ENCODE measurements at regions not wholly inside any gene's neighbourhood (a gene's known extent, or its start where the extent isn't known, plus 50 kb on each side); places are given as distances from the start of the nearest gene placed in this dataset.
"Not testable (repeated sequence)": the region's sequence is repeated elsewhere in the genome, so short reads cannot be mapped to it uniquely, and the experiment has no call there.

DNA sequence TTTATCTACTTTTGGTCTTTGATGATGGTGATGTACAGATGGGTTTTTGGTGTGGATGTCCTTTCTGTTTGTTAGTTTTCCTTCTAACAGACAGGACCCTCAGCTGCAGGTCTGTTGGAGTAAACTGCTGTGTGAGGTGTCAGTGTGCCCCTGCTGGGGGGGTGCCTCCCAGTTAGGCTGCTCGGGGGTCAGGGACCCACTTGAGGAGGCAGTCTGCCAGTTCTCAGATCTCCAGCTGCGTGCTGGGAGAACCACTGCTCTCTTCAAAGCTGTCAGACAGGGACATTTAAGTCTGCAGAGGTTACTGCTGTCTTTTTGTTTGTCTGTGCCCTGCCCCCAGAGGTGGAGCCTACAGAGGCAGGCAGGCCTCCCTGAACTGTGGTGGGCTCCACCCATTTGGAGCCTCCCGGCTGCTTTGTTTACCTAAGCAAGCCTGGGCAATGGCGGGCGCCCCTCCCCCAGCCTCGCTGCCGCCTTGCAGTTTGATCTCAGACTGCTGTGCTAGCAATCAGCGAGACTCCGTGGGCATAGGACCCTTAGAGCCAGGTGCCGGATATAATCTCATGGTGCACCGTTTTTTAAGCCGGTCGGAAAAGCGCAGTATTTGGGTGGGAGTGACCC is 433.7 kb downstream of the CCSER2 start:
- DNase-seq (ENCODE audit: low read depth); in situ Hi-C loops (cut with HindIII; ENCODE audit: low pct_unique_long_range_greater_than_20kb, low sequenced_read_pairs): not testable (repeated sequence)

DNA sequence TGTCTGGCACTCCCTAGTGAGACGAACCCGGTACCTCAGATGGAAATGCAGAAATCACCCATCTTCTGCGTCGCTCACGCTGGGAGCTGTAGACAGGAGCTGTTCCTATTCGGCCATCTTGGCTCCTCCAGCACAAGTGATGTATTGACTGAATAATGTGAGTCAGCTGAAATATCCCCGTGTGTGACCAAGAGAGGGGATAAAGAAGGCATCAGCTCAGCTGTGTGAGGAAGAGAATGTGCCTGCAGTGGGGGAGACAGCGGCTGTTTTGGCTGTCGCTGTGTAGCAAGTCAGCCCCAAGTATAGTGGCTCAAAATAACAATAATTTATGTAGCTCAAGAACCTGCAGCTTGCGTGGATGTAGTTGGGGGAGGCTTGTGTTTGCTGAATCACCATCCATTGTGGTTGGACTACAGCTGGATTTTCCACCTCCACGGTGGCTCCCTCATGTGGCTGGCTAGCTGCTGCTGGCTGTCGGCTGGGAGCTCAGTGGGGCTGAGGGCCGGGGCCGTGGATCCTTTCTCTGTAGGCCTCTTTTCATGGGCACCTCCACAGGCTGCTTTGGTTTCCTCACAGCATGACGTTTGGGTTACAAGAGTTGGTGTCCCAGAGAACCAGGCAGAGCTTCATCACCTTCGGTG is 434.5 kb downstream of the CCSER2 start:
- in situ Hi-C loops (cut with HindIII; ENCODE audit: low pct_unique_long_range_greater_than_20kb, low sequenced_read_pairs), result no loop called here
- no peak for DNase-seq (ENCODE audit: low read depth)

DNA sequence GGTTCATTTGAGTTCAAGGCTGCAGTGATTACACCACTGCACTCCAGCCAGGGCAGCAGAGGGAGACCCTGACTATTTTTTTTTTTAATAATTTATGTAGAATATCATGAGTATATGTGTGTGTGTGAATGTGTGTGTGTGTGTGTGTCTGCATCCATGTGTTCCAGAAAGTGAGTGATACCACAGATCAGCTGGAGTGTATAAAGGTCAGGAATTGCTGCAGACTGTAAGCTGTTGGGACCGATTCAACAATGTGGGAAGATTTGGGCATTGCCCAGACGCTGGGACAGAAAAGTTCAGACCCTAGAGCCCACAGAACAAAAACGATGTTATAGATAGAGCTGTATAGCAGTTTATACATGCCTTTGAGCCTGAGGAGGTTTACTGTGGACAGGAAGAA is 435.6 kb downstream of the CCSER2 start:
- in situ Hi-C loops (cut with HindIII; ENCODE audit: low pct_unique_long_range_greater_than_20kb, low sequenced_read_pairs), result no loop called here

DNA sequence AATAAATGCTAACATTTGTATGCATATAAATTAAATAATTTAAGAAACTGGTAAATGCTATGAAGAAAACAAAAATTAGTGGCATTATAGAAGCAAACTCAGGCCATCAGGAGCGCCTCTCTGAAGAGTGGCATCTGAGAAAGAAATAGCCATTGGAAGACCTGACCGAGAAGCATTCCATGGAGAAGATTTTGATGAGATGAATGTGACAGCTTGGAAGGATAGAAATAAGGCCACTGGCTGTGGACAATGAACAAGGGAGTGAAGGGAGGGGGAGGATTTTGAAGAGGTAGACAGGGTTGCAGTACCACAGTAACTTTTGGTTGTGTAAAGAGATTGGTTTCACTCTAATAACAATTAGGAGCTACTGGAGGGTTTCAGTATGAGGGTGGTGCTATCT is 436.7 kb downstream of the CCSER2 start:
- in situ Hi-C loops (cut with HindIII; ENCODE audit: low pct_unique_long_range_greater_than_20kb, low sequenced_read_pairs), result no loop called here

More for the DNA sequence above, 435.6 kb downstream of the CCSER2 start:
- DNase-seq (ENCODE audit: low read depth), result no peak

DNA sequence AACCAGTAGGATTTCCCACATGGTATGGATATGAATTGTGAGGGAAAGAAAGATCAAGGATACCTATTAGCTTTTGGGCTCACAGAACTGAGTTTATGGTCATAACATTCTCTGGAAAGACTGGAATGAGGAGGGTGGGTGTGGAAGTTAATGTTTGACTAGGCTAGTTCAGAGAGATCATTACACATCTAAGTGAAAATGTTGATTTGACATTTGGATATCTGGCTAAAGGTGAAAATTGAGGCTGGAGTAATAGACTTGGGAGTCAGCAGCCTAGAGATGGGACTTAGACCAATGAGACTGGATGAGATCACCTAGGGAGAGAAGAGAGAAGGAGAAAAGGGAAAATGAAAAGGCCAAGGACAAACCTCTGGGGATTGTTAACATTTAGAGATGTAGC is 437.3 kb downstream of the CCSER2 start:
- DNase-seq (ENCODE audit: low read depth), result no peak
- in situ Hi-C loops (cut with HindIII; ENCODE audit: low pct_unique_long_range_greater_than_20kb, low sequenced_read_pairs), result no loop called here

More for the DNA sequence above, 436.7 kb downstream of the CCSER2 start:
- DNase-seq (ENCODE audit: low read depth), result no peak

DNA sequence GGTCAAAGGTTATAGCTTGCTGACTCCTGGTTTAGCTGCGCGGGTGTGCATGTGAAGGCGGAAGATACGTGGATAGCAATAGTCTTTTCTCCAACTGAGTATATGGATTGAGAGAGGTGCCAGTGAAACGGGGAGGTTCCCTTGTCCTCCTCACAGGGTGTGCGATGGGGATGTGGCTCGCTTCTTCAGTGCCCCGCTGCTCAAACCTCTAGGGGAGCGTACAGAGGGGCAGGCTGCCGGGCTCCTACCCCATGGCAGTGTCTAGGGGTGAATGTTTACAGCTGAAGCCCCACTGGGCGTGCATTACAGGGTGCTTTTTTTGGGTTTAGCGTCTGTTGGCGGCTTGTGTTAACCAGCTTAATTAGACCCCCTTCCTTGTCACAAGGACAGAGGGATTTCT is 438.5 kb downstream of the CCSER2 start:
- in situ Hi-C loops (cut with HindIII; ENCODE audit: low pct_unique_long_range_greater_than_20kb, low sequenced_read_pairs), result no loop called here
- DNase-seq (ENCODE audit: low read depth), result no peak

DNA sequence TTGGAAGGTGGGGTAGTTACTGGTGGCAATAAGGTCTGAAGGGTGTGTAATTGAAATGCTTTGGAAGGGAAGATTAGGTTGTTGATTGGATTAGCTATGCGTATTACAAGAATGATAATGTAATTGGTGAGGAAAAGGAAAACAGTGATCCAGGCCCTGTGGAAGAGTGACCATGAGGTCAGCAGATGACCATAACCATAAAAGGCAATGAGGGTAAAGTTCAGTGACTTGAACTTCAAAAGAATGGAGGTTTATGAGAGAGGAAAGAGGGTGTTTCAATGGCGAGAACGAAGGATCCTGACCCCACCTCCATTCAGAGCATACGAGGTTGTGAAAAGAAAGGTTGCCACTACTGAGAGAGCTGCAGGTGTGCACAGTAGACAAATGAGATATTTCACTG is 439.7 kb downstream of the CCSER2 start:
- in situ Hi-C loops (cut with HindIII; ENCODE audit: low pct_unique_long_range_greater_than_20kb, low sequenced_read_pairs), result no loop called here
- DNase-seq (ENCODE audit: low read depth), result no peak

DNA sequence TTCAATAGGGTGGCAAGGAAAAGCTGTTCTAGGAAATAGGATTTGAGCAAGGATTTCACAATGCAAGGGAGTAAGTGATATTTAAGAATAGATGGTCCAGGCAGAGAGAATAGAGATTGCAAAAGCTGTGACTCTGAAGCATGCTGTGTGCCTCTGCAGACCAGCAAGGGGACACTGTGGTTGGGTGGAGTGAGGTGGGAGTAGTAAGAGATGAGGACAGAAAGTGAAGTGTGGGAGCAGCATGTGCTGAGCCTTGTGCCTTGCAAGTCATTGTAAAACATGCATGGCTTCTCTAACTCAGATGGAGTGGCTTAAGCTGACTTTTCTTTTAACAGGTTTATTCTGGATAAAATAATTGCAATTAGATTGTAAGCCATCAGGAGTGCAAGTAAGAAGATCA is 442.4 kb downstream of the CCSER2 start:
- in situ Hi-C loops (cut with HindIII; ENCODE audit: low pct_unique_long_range_greater_than_20kb, low sequenced_read_pairs), result no loop called here
- no peak for DNase-seq (ENCODE audit: low read depth)

DNA sequence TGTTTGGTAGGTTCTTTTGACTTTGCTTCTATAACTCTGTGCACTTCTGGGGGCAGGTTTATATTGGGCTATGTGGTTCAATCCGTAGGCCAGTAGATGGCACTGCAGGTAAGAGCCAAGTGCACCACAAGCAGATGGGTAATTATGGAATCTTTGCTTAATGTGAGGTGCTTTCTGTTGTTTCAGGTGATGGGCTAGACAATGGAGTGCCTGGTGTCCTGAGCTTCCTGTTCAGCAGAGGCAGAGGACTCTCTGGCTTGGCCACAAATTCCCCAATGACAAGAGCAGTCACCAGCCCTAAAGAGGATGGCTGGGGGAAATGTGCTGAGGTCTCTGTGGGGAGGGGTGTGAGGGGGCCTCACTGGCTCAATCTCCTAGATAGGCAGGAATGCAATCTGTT is 455.0 kb downstream of the CCSER2 start:
- peak; percentile 16 for DNase-seq (ENCODE audit: low read depth)
- in situ Hi-C loops (cut with HindIII; ENCODE audit: low pct_unique_long_range_greater_than_20kb, low sequenced_read_pairs), result no loop called here

DNA sequence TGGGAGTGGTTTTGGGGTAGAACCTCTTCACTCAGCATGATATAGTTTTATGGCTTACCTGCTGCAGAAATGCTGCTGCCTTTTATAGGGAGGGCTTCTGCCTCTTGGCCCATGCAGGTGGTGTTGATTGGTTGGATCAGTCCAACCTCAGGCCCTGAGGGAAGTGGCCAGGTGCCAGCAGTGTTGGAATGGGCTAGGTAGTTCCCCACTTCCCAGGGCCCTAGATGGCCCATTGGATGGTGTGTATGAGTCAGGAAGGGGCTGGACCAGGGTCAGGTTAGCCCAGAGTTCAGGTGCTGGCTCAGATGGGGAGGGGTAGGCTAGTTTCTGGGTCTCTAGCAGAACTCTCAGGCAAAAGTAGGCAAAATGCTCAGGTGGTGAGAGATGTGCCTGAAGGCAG is 455.5 kb downstream of the CCSER2 start:
- no peak for DNase-seq (ENCODE audit: low read depth)
- in situ Hi-C loops (cut with HindIII; ENCODE audit: low pct_unique_long_range_greater_than_20kb, low sequenced_read_pairs), result no loop called here

DNA sequence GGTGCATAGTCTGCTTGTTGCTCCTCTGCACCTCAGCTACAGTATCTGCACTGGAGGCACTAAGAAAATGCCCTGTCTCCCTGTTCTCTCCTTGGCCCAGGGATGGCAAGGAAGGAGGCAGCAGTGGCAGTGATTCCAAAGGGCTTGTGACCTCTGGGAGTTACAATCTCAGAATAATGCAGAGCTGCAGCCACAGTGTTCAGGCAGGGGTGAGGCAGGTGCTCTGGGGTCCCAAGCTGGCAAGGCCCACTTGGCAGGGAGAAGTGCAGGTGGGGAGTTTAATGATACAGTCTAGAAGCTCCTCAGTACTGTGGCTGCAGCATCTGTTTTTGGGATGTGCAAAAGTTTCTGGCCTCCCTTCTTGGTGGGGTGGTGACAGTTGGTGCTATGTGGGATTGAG is 456.4 kb downstream of the CCSER2 start:
- no peak for DNase-seq (ENCODE audit: low read depth)
- in situ Hi-C loops (cut with HindIII; ENCODE audit: low pct_unique_long_range_greater_than_20kb, low sequenced_read_pairs), result no loop called here

DNA sequence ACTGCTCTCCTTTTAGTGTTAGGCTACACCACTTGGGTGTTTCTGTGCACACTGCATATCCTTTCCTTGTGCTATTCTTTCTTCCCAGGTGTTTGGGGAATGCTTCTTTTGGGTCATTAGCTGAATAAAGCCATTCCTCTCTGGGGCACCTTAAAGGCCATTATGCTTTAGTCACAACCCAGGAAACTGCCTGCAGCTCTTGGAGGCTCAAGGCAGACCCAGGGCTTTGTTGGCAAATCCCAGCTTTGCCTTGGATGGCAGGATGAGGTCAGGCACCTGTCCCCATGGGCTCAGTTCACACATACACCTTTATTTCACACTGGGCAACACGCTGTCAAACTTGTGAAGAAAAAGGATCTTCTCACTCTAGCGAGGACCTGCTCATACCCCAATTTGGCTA is 460.6 kb downstream of the CCSER2 start:
- in situ Hi-C loops (cut with HindIII; ENCODE audit: low pct_unique_long_range_greater_than_20kb, low sequenced_read_pairs), result no loop called here
- no peak for DNase-seq (ENCODE audit: low read depth)

DNA sequence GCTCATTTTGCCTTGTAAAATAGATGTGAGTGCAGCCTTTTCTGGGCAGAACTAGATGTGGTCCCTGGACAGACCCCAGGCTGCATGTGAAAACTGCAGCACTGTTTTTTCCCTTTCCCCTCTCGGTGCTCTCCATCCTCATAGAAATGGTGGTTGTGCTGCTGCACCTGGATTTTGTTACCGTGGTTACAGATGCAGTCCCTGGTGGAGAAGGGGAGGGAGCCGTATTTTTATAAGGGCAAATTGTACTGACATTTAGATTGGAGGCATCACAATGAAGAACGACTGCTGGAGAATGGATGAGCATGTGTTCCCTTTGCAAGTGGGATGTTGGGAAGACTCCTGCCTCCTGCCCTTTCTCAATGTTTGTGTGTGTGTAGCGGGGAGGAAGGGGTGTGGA is 469.9 kb downstream of the CCSER2 start:
- in situ Hi-C loops (cut with HindIII; ENCODE audit: low pct_unique_long_range_greater_than_20kb, low sequenced_read_pairs), result no loop called here
- no peak for DNase-seq (ENCODE audit: low read depth)

DNA sequence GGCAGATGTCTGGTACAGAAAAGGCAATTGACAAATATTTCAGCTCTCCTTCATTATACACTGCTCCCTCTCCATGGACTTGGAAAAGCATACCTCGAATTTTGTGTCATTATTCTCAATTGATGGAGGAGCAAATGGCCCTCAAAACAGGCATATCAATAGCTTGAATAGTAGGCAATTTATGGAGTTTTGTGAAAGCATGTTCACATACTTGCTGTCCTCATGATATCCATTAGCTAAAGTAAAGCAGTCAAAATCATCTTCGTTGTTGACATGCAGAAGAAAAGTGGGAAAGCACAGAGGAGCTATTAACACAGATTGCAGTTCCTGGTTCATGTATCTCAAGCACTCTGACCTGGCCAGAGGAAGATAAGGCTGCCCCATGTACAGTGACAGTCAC is 472.8 kb downstream of the CCSER2 start:
- no peak for DNase-seq (ENCODE audit: low read depth)
- in situ Hi-C loops (cut with HindIII; ENCODE audit: low pct_unique_long_range_greater_than_20kb, low sequenced_read_pairs), result no loop called here

DNA sequence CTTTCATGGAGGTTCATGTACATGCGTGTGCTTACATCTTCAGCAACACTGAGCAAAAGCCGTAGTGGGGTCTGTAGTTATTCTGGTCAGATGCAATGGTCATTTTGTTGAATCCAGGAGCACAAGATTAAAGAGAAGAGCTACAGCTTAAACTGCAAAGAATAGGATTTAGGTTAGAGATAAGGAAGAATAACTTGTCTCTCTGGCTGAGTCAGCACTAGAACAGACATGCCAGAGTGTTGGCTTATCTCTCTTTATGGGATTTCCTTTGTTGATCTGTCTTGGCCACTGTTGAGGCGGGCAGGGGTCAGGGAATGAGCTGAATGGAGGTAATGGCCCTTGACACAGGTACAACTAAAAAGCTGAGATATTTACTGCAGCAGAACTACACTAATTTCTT is 473.5 kb downstream of the CCSER2 start:
- no peak for DNase-seq (ENCODE audit: low read depth)
- in situ Hi-C loops (cut with HindIII; ENCODE audit: low pct_unique_long_range_greater_than_20kb, low sequenced_read_pairs), result no loop called here

DNA sequence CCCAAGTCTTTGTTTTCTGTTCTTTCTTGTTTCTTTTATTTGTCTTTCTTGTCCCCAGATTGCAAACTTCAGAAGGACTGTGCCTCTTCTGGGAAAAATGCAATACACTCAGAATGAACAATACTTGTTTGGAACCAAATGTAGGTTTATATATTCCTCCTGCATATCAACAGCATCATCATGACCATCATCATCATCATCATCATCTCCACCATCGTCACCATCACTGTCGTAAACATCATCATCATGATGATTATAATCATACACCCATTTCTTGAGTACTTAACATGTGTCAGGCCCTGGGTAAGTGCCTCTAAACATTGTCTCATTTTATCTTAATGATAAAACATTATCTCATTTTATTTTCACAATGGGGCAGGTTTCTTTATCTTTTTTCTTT is 476.8 kb downstream of the CCSER2 start:
- DNase-seq (ENCODE audit: low read depth), result no peak
- in situ Hi-C loops (cut with HindIII; ENCODE audit: low pct_unique_long_range_greater_than_20kb, low sequenced_read_pairs), result no loop called here

DNA sequence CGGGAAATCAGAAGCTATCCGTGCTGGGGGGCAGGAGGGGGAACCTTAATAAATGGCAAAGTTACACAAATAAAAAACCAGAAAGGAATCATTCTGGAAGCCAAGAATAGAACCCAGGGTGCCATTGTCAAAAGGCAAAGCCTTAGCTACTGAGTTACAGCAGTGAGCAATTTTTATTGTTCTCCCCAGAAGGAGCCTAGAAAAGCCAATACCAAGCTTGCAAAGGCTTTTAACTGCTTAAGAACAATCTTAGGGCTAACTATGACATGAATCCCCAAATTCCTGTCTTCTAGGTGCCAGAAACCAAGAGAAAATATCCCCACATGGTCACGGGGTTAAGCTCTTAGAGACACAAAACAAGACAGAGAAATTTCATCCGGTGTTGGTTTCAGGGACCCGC is 482.7 kb downstream of the CCSER2 start:
- in situ Hi-C loops (cut with HindIII; ENCODE audit: low pct_unique_long_range_greater_than_20kb, low sequenced_read_pairs), result no loop called here
- no peak for DNase-seq (ENCODE audit: low read depth)

DNA sequence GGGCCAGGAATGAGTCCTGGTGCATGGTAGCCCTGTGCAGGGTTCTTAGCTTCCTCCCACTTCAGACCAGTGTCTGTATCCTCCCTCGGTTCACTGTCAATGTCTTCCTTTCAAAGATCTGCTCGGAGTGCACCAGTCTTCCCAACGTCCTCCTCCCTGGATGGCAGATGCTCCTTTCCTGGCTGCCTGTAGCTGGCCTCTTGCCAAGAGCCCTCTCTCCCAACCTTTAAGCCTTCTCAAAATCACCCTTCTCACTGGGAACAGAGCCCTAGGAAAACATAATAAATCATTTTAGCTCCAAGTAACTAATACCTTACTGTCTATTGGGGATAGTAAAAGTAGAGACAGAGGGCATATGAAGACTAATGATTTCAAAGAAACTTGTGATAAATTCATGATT is 490.6 kb downstream of the CCSER2 start:
- in situ Hi-C loops (cut with HindIII; ENCODE audit: low pct_unique_long_range_greater_than_20kb, low sequenced_read_pairs), result no loop called here
- DNase-seq (ENCODE audit: low read depth), result no peak

DNA sequence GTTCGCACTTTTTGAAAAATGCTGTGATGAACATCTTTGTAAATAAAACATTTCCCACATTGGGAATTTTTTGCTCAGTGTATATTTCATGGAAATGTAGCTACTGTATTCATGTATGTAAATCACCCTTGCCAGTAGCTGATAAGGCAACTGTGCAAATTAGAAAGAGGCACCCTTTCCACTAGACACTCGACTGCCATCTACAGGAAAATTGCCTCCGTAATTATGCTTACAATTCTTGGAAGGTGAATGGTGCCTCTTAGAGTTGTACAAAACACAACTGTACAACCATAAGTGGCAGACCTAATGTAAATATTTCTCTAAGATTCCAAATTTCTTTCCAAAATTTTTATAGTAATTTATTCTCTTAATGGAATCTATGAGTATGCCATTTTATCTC is 491.7 kb downstream of the CCSER2 start:
- in situ Hi-C loops (cut with HindIII; ENCODE audit: low pct_unique_long_range_greater_than_20kb, low sequenced_read_pairs), result no loop called here
- DNase-seq (ENCODE audit: low read depth), result no peak

DNA sequence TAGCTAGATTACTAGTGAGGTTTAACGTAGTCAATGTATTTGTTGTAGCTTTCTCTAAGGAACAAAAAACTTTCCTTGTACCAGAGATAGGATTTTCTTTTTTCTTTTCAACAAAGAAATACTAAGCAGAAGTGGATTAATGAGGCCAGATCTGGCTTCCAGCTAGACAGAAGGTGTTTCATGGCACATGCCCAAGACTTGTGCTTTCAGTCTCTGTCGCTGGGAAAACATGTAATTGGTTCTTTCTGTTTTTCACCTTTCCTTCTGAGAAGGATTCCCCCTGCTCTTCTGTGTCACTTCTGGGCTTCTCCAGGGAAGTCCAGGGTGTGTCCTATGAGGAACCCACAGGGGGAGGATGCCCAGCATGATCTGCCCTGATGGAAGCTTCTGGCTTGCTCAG is 492.2 kb downstream of the CCSER2 start:
- in situ Hi-C loops (cut with HindIII; ENCODE audit: low pct_unique_long_range_greater_than_20kb, low sequenced_read_pairs), result no loop called here
- no peak for DNase-seq (ENCODE audit: low read depth)

Measured in Caki2 (cell line).